OCI-M2 (cell line): ENCODE measurements at regions not wholly inside any gene's neighbourhood (a gene's known extent, or its start where the extent isn't known, plus 50 kb on each side); places are given as distances from the start of the nearest gene placed in this dataset.

Source experiments
- DNase-seq: peaks from one replicate; lab custom pipeline; 2025; ENCODE audit not compliant: unreplicated experiment; lab: John Stamatoyannopoulos, UW

- no peak for DNase-seq
These were observed 219.0 kb upstream of the ASIC2 start for GRCh38 chr17:33512113-33512512.

DNA sequence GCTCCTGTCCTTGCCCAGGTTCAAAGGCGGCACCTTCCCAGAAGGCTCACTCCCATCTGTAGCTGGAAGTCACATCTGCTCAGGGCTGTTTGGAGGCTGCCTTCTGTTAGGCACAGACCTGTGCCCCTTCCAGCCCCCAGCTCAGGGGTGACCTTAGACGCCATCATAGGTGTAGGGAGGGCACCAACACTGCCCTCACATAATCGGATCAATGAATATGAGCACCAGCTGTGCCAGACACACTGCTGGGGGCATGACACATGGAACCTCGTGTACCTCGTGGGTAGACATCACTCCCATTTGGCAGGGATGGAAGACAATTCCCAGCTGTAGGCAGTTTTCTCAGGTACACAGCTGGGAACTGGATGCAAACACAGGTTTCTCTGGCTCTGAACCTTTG lies 220.7 kb upstream of the ASIC2 start:
- DNase-seq: no peak

- no peak for DNase-seq
These were observed 221.3 kb upstream of the ASIC2 start for GRCh38 chr17:33514369-33514768.

DNA sequence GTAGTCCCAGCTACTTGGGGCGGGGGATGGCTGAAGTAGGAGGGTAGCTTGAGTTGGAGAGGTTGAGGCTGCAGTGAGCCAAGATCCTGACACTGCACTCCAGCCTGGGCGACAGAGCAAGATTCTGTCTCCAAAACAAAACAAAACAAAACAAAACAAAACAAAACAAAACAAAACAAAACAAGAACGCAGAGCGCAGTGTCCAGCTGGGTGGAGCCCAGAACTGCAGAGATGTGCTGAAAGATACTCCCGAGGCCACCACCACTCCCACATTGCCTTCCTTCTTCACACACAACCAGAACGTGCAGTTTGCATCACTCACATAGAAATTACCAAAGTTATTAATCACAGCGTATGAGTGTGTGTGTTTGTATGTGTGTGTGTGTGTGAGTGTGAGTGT lies 222.9 kb upstream of the ASIC2 start:
- DNase-seq: no peak

DNA sequence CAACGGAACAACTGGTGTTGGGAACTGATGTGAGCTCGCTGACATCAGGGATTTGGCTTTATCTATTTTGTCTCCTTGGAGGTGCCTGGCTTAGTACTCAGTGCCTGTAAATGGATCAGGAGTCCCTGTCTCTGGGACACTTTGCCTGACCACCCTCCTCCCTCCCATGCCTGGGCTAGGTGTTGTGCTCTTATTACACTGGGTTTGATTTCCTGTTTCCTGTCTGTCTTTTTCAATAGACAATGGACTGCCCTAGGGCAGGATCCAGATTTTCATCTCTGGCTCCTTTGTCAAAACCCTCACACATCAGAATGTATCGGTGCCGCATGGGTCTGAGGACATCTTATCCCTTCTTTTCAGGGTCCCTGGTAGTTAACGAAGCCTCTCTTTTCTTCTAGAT lies 223.6 kb upstream of the ASIC2 start:
- no peak for DNase-seq

- DNase-seq: no peak
These were observed 224.7 kb upstream of the ASIC2 start for GRCh38 chr17:33517746-33518145.

- DNase-seq: no peak
These were observed 226.6 kb upstream of the ASIC2 start for GRCh38 chr17:33519692-33520091.

DNA sequence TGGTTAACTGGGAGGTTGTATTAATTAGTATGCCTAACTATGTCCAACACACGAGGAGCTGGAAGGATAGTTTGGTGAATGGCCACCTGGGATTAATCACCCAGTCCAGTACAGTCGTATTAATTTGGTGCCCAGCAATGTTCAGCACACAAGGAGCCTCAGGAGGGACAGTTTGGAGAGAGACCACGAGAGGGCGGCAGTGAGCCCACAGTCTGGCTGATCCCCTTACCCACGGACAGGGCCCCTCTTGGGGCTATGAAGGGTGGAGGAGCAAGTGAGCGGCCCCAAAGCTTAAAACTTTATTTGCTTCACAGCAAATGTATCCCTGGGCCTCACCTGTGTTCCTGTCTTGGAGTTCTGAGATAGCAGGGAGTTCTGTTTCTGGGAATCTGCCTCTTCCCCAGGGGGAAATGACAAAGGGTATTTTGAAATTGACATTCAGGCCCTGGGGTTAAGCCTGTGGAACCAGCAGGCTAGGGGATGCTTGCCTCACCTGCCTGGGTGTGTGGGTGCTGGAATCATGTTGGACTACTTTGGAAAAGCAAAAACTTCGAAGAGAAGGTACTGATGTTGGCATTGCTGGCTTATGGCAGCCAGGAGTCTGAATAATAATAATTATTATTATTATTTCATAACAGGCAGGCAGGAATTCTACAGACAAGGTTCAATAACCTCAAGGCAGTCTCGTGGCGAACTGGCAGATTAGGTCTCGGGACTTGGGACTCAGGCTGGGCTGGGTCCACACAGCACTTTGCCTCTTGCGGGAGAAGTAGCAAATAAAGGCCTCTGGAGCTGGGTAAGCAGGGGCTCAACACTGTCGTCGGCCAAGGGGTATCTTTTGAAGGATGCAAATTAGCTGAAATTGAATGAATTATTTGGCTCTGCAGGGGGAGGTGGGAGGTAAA lies 227.6 kb upstream of the ASIC2 start:
- no peak for DNase-seq

GRCh38 chr17:33521784-33522183 lies 228.7 kb upstream of the ASIC2 start:
- DNase-seq: no peak

DNA sequence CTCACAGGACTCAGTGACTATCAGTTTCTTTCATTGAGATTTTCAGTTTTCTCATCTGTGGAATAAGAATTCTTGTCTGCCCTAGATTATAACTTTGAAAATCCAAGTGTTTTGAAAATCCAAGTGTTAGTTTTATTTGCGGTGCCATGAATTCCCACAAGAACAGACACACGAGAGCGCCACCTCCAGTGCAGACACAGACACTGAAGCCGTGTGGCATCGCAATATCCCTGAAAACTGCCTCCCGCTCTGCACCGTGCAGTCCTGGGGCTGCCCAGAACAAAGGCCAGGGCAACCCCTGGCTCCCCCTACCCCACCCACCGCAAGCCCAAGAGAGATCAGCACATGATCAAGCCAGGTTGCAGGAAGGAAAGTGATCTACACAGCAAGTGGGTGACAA lies 229.5 kb upstream of the ASIC2 start:
- no peak for DNase-seq

GRCh38 chr17:33523577-33523981 lies 230.5 kb upstream of the ASIC2 start:
- DNase-seq: no peak

DNA sequence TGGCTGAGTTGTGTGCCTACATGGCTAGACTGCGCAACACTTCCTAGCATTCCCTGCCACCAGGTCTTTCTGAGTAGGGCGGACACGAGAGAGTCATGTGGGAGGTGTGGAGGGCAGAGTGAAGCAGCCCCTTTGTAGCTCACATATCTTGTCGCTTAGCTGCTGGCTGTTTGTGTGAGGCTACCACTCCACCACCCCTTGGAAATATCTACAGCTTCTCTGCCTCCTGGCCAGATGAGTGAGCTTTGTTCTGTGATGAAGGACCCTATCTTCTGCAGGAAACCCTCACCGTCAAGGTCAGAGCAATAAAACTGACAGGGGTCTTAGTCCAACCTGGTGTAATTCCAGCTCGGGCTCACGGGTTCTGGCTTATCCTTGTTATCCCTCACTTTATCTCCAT lies 232.1 kb upstream of the ASIC2 start:
- DNase-seq: no peak

DNA sequence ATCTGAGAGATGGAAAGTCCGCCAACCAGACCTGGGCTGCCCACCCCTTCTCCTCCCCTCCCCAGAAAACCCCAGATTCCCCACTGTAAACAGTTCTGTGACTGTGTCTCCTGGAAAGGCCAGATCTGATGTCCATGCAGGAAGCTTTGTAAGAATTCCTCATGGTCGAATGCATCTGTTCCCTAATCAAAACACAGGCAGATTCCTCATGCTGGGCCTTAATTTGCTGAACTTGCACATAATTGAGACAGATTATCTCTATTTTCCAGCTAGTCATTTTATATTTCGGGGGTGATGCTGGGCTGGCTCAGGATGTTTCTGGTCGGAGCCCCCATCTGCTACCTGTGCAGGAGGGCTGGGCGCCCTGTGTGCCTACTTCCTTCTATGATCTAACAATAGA lies 233.6 kb upstream of the ASIC2 start:
- DNase-seq: no peak

DNA sequence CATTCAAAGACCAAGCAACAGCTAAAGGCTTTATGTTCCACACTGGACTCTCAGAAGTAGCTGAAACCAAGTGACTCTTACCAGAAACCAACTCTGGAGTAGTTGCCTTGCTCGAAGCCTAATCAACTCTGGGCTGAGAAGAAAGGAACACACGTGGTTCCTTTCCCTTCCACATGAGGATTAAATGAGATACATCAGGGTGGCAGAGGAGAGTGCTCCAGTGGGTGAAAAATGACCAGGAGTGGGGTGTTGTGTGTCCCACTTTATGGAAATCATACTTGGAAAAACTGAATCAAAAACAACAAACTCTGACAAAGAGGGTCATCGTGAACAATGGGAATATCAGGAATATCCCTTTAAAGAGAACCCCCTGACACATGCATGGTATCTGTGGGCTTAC lies 234.2 kb upstream of the ASIC2 start:
- DNase-seq: no peak

- no peak for DNase-seq
These were observed 235.8 kb upstream of the ASIC2 start for GRCh38 chr17:33528846-33529245.

- no peak for DNase-seq
These were observed 236.7 kb upstream of the ASIC2 start for GRCh38 chr17:33529816-33530215.

DNA sequence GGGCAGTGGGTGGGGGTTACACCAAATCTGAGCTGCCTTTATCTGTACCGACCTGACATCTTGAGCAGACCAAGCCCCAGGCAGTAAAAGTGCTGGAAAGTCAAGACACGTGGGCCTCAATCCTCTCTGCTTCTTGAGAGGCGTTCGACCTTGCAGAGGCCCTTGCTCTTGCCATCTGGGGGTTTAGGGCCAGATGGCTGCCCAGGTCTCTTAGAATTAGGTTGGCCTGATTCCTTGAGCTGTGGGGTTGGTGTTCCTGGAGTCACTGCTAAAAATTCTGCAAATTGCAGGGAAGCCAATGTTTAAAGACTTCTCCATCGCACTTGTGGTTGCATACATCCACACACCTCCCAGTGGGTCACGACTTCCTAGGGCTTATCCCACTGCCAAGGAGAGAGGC lies 238.2 kb upstream of the ASIC2 start:
- DNase-seq: no peak

DNA sequence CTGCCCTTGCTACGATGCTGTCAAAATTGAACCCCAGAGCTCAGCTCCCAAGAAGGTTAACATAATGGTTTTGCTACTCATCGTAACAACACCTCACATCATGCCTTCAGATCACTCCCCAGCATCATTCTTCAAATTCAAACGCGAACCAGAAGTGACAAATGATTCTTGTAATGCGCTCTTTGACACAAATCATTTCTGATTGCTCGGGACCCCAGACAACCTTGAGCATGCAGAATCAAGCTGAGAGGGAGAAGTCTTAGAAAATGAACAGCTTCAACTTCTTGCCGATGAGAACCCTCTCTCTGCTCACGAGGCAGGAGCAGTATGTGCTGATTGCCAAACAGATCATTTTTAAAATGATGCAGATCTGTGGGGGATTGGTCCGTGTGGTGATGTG lies 241.0 kb upstream of the ASIC2 start:
- no peak for DNase-seq

GRCh38 chr17:33545124-33545523 lies 252.0 kb upstream of the ASIC2 start:
- no peak for DNase-seq

- no peak for DNase-seq
These were observed 257.2 kb upstream of the ASIC2 start for GRCh38 chr17:33550261-33550660.

DNA sequence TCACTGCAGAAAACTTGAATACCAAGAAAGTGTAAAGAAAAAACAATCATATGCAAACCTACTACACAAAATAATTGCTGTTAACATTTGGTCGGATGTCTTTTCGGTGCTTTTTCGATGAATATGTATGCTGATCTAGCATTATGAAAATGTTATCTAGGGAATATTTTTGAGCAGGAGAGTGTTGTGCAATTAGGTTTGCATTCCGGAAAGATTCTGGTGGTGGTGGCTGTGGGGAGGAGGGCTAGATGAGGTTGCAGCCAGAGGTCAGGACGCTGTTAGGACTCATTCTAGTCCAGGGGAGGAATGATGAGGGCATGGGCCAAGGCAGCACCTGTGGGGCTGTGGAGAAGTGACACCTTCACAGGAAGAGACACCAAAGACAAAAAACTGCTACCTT lies 258.0 kb upstream of the ASIC2 start:
- no peak for DNase-seq

GRCh38 chr17:33551911-33552310 lies 258.8 kb upstream of the ASIC2 start:
- no peak for DNase-seq

DNA sequence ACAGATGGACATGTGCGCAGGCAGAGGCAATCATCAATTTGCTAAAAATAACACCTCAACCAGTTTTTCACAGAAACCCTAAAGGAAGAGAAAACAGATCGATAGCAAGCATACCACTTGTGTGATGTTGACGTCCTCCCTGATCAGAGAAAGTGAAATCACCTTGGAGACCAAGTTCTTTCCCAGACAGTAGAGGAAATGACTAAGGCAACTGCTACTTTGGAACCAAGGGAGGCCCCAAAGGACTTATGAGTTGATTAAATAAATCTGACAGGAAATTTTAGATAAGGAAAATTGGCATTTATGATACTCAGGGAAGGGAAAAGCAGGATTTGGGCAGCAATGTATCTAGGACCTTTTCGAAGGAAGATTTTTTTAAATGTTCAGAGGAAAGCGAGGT lies 267.1 kb upstream of the ASIC2 start:
- no peak for DNase-seq
